HG03139 (cell line): ENCODE measurements at regions not wholly inside any gene's neighbourhood (a gene's known extent, or its start where the extent isn't known, plus 50 kb on each side); places are given as distances from the start of the nearest gene placed in this dataset.
"Not testable (repeated sequence)": the region's sequence is repeated elsewhere in the genome, so short reads cannot be mapped to it uniquely, and the experiment has no call there.

Experiments used
- ATAC-seq: cut with Tn5 transposase; IDR thresholded peaks from one replicate; pipeline ENCODE4 v1.9.1; 2021; ENCODE audit not compliant: unreplicated experiment

GRCh38 chr1:201721082-201722049, 107.6 kb upstream of the IPO9 start:
- ATAC-seq = no peak

GRCh38 chr1:201724039-201724765, 104.8 kb upstream of the IPO9 start:
- ATAC-seq = no peak

GRCh38 chr1:201724766-201725118, 104.2 kb upstream of the IPO9 start:
- no peak for ATAC-seq

GRCh38 chr1:201726700-201727099, 102.3 kb upstream of the IPO9 start:
- no peak for ATAC-seq

GRCh38 chr1:201728731-201729130, 100.2 kb upstream of the IPO9 start:
- ATAC-seq = no peak

GRCh38 chr1:201729973-201730608, 98.9 kb upstream of the IPO9 start:
- ATAC-seq = no peak

GRCh38 chr1:201730611-201731010, 98.3 kb upstream of the IPO9 start:
- ATAC-seq = no peak

GRCh38 chr1:201731142-201731541, 97.8 kb upstream of the IPO9 start:
- no peak for ATAC-seq

GRCh38 chr1:201731592-201731991, 97.4 kb upstream of the IPO9 start:
- no peak for ATAC-seq

- ATAC-seq = no peak
Observed at GRCh38 chr1:201732351-201732750, 96.6 kb upstream of the IPO9 start.

GRCh38 chr1:201734221-201734620, 94.7 kb upstream of the IPO9 start:
- ATAC-seq = not testable (repeated sequence)

GRCh38 chr1:201734786-201735185, 94.2 kb upstream of the IPO9 start:
- ATAC-seq = no peak

- ATAC-seq = no peak
Observed at GRCh38 chr1:201736707-201737320, 92.1 kb upstream of the IPO9 start.

GRCh38 chr1:201737352-201738060, 91.5 kb upstream of the IPO9 start:
- no peak for ATAC-seq

GRCh38 chr1:201739080-201739479, 89.9 kb upstream of the IPO9 start:
- no peak for ATAC-seq

- ATAC-seq = no peak
Observed at GRCh38 chr1:201739492-201740085, 89.4 kb upstream of the IPO9 start.

GRCh38 chr1:201740086-201740541, 88.8 kb upstream of the IPO9 start:
- ATAC-seq = no peak

GRCh38 chr1:201740670-201741111, 88.3 kb upstream of the IPO9 start:
- ATAC-seq = no peak

GRCh38 chr1:201741763-201742342, 87.1 kb upstream of the IPO9 start:
- ATAC-seq = no peak

GRCh38 chr1:201742476-201742875, 86.5 kb upstream of the IPO9 start:
- ATAC-seq = no peak
